NCI-H146 treated with DMSO at 0.1 percent for 48 hours (cell line): ENCODE measurements at regions not wholly inside any gene's neighbourhood (a gene's known extent, or its start where the extent isn't known, plus 50 kb on each side); places are given as distances from the start of the nearest gene placed in this dataset.

Experiments
- DNase-seq: peaks from one replicate; lab custom pipeline; 2025; ENCODE audit not compliant: unreplicated experiment; lab: John Stamatoyannopoulos, UW

GRCh38 chr13:44240611-44241145 lies 132.9 kb upstream of the SERP2 start:
- no peak for DNase-seq

- no peak for DNase-seq
Measured at GRCh38 chr13:44241638-44242037, 132.0 kb upstream of the SERP2 start.

- no peak for DNase-seq
Measured at GRCh38 chr13:44242766-44243165, 130.9 kb upstream of the SERP2 start.

DNA sequence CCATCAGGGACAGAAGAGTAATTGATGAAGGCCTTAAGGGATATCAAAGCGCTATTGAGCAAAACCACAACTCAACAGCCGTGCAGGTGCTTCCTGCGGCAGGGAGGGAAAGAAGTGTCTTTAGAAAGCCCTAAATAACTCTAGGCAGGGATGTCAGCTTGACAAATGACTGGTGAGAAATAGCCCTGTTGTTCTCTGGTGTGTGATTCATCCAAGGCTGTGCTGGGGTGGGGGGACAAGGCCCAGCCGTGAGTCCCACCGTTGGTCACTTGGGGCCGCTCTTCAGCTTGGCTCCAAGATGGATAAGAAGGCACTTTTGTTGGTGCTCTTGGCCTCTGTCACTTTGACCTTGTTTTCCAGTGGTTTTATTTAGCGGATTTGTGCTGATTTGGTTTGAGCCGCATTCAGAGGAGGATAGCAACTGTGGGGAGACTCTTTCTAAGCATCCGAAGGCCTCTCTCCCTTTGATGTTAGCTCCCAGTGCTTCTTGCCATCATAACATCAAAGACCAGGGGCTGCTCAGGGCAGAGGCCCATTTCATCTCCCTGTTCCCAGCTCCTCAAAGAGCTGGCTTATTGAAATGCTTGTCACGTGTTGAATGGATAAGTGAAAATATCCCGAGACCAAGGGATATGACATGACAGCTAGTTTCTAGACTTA lies 130.3 kb upstream of the SERP2 start:
- DNase-seq, result peak; percentile 64

GRCh38 chr13:44244288-44244687 lies 129.3 kb upstream of the SERP2 start:
- DNase-seq, result no peak

GRCh38 chr13:44249431-44249836 lies 124.2 kb upstream of the SERP2 start:
- no peak for DNase-seq

GRCh38 chr13:44252938-44253337 lies 120.7 kb upstream of the SERP2 start:
- DNase-seq, result no peak

DNA sequence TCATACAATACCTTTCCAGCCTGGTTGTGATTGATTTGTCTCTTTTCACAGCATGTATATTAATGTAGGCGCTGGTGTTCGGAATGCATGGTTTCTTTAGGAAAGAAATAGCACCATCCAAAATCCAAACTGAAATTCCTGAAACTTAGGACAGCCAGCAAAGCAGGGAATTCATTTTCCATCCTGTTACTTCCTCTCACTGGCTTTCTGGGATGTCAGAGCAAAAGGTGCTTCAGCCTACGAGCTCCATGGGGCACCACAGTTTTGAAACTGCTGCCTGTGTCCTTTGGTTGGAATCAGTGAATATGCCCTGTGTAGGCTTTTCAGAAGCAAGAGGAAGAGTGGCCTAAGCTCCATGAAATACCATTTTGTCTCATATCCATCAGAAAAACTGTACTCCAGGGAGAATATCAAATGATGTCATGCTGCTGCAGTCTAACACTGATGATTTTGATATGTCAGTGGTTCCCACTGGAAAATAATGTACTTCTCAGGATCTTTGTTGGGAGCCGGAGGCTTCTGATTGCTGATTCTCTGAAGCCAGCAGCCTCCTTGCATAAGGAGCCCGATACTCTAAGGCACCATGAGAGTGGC lies 117.8 kb upstream of the SERP2 start:
- DNase-seq, result no peak

GRCh38 chr13:44257796-44258195 lies 115.8 kb upstream of the SERP2 start:
- DNase-seq, result no peak

- no peak for DNase-seq
Measured at GRCh38 chr13:44259045-44260027, 114.3 kb upstream of the SERP2 start.

DNA sequence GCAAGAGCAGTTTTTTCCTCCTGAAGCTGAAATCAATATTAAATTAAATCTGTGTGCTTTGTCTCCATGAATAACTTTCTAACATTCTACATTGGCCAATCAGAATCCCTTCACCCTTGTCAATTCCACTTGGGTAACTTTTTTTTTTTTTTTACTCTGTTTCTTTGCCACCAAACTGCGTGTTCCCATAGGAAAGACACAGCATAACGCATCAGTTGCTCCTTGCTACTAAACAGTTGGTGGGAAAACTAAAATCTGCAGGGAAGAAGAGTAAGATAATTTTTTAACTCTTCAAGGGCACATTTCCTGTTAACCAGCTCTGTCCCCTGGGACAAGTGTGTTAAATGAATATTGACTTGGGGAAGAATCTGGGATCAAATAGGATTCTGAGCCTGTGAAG lies 113.3 kb upstream of the SERP2 start:
- DNase-seq, result no peak

DNA sequence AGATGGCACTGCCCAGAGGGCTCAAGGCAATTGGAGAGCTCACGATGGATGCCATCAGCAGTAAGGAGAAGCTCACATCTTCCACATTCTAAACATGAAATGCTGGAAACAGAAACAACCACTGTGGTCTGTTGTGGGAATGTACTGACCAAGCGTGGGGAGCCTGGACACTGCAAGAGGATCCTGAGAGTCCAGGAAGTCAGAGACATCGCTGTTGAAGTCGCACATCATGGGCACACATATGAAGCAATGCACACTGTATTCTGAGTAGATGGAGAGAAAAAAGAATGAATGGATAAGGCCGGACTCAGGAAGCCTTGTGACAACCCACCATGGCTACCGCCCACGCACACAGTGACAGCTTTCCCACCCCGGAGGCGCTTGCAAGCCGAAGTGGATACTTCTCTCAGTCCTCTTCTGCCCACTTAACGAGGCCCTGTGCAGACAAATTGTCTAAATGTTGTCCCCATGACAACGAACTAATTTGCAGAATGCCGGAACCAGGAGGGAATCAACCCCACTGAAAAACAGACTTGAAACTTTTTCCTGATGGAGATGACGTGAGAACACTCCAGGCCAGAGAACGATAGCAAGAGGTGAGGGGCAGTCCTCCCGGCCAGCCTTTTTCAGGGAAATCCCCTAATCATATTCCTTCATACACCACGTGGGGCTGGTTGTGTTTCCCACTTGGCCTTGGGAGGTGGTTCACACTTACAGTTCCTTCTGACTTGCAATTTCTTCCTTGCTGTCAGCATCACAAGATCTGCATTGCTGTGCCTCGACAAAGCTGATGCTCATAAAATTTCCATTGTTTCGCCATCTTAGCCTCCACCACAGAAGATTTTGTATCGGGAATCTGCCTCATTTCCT lies 109.6 kb upstream of the SERP2 start:
- DNase-seq, result no peak

DNA sequence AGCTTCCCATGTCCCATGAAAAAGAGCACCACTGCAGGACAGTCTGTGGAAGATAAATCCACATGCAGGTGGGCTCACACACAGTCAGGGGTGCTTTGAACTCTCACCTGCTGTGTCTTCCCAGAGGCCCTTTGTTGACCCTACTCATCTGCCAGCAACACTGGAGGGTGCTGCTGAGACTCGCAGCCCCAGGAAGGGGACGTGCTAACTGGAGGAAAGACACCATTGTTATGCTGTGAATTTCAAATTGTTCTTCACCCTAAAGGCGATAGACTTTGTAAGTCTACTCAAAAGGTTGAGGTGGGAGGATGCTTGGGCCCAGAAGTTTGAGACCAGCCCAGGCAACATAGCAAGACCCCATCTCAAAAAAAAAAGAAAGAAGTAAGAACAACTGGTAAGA lies 107.3 kb upstream of the SERP2 start:
- DNase-seq, result no peak

DNA sequence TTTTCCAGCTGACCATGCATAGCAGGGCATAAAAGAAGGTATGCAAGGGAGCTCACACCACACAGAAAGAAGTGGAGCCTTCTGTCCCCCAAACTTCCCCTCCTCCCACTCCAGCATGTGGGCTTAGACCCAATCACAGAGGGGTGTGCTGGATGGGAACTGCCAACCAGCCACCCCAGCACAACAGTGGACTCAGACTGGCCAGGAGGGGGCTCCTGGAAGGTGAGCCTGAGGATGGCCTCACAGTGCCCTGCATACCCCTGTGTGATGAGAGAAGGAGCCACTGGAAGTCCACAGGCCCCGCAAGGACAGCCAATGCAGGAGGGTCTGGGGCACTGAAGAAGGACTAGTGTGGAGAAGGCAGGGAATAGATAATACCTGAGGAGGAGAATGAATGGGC lies 106.9 kb upstream of the SERP2 start:
- DNase-seq, result no peak

DNA sequence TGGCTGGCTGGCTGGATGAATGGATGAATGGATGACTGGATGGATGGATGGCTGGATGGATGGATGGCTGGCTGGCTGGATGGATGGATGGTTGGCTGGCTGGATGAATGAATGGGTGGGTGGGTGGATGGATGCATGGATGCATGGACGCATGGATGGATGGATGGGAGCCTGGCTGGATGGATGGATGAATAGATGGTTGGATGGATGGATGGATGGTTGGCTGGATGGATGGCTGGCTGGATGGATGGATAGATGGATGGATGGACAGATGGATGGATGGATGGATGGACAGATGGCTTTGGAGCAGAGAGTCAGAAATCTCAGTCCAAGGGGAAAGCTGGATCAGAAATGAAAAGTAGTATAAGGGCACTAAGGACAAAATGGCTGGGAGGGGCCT lies 106.4 kb upstream of the SERP2 start:
- DNase-seq, result no peak

GRCh38 chr13:44267980-44268379 lies 105.6 kb upstream of the SERP2 start:
- DNase-seq, result no peak

DNA sequence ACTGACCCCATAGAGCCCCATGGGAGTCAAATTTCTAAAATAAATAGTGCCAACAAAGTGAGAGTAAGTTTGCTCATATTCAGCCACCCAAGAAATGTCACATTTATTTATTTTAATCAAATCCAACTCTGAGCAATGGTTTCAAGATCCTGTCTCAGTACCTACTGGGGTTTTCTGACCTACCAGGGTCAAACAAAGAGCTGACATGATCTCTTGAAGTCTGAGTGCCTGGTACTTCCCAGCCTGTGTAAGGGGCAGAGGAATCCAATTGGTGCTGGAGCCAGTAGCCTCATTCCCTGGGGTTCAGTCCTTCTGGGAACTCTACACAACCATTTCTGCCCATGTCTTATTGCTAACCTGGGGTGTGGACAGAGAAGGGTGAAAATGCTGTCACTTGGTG lies 104.6 kb upstream of the SERP2 start:
- DNase-seq, result no peak

GRCh38 chr13:44270150-44270549 lies 103.5 kb upstream of the SERP2 start:
- no peak for DNase-seq

DNA sequence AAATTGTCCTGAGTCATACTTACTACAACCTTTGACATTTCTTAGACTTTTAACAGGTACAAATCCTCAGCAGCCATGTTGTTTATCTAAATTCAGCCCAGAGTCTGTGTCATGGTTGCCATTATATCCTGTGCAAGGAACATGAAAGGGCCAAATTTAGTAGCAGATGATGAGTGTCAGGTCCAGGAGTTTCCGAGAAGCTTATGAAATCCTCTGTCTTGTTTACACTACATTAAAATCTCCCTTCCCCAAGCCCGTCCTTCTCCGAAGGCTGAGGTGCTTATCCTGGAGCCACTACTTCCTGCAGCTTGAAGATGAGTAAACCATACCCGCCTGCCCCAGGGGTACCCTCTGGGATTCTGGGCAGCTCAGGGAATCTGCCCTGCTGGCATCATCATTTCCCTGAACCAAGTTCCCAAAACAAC lies 102.6 kb upstream of the SERP2 start:
- no peak for DNase-seq

- DNase-seq, result no peak
Measured at GRCh38 chr13:44271473-44271872, 102.2 kb upstream of the SERP2 start.

DNA sequence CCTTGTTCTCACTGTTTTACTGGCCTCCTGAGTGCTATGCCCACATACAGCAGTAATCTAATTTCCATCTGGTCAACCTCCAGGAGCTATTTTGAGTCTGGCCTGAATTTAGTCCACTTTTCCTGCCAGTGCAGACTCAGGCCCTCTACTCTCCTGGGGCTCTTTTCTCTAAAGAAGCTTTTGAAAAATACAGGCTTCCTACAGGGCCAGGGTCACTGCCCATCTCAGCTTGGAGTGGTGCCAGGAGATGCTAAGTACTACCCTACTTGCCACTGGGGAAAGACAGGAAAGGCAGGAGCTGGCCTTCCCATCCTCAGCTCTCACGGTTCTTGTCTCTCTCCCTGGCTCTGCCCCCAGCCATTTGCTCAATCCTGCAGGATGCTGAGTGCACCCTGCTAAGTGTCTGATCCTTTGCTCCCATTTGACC lies 101.7 kb upstream of the SERP2 start:
- peak; percentile 30 for DNase-seq
